HG03095 (cell line): ENCODE measurements at regions not wholly inside any gene's neighbourhood (a gene's known extent, or its start where the extent isn't known, plus 50 kb on each side); places are given as distances from the start of the nearest gene placed in this dataset.
"Not testable (repeated sequence)": the region's sequence is repeated elsewhere in the genome, so short reads cannot be mapped to it uniquely, and the experiment has no call there.

Experiments
- ATAC-seq: cut with Tn5 transposase; IDR thresholded peaks from one replicate; pipeline ENCODE4 v1.9.1; 2021; ENCODE audit warnings: moderate library complexity; ENCODE audit not compliant: unreplicated experiment

- not testable (repeated sequence) for ATAC-seq
Measured at GRCh38 chr1:149695066-149695465, 87.4 kb upstream of the FCGR1A start.

GRCh38 chr1:149700220-149700619 is 82.3 kb upstream of the FCGR1A start:
- not testable (repeated sequence) for ATAC-seq

GRCh38 chr1:149700677-149701567 is 81.6 kb upstream of the FCGR1A start:
- ATAC-seq, result not testable (repeated sequence)

GRCh38 chr1:149708192-149708853 is 74.2 kb upstream of the FCGR1A start:
- not testable (repeated sequence) for ATAC-seq

- ATAC-seq, result not testable (repeated sequence)
Measured at GRCh38 chr1:149711651-149712050, 70.8 kb upstream of the FCGR1A start.

GRCh38 chr1:149712154-149712927 is 70.2 kb upstream of the FCGR1A start:
- not testable (repeated sequence) for ATAC-seq

- ATAC-seq, result not testable (repeated sequence)
Measured at GRCh38 chr1:149713513-149713912, 69.0 kb upstream of the FCGR1A start.

- ATAC-seq, result not testable (repeated sequence)
Measured at GRCh38 chr1:149713952-149714351, 68.5 kb upstream of the FCGR1A start.

- not testable (repeated sequence) for ATAC-seq
Measured at GRCh38 chr1:149724618-149725302, 57.7 kb upstream of the FCGR1A start.

- not testable (repeated sequence) for ATAC-seq
Measured at GRCh38 chr1:149726688-149727087, 55.8 kb upstream of the FCGR1A start.

GRCh38 chr1:149728598-149728997 is 53.9 kb upstream of the FCGR1A start:
- ATAC-seq, result not testable (repeated sequence)
